ENCODE measurements at regions not wholly inside any gene's neighbourhood (a gene's known extent, or its start where the extent isn't known, plus 50 kb on each side); places are given as distances from the start of the nearest gene placed in this dataset.

DNA sequence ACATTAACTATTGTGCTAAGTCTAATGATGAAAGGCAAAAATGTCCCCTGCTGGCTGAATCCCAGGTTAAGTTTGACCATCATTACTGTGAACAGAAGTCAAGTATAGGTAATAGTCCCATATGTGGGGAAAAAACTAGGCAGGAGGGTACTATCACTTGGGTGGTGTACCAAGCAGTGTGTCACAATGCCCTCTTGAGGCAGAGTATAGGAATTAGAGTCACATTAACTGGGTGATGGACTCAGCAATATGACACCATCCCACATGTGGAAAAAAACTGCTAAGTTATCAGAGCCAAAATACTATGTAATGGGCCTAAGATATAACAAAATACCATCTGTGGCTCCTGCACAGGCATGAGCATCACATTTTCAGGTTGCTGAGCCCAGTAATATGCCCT lies 962.5 kb upstream of the AMELY start:
- TF ChIP-seq CTCF (IDR thresholded peaks at IDR 0.05) (no peak), POLR2A (IDR thresholded peaks at IDR 0.05) (no peak)

Data from lower leg skin (tissue), 3 donors.